NCI-H524 treated with DMSO at 0.1 percent for 48 hours (cell line): ENCODE measurements at regions not wholly inside any gene's neighbourhood (a gene's known extent, or its start where the extent isn't known, plus 50 kb on each side); places are given as distances from the start of the nearest gene placed in this dataset.
"Not testable (repeated sequence)": the region's sequence is repeated elsewhere in the genome, so short reads cannot be mapped to it uniquely, and the experiment has no call there.

Source experiments
- DNase-seq: peaks from one replicate; lab custom pipeline; 2025; lab: John Stamatoyannopoulos, UW

DNA sequence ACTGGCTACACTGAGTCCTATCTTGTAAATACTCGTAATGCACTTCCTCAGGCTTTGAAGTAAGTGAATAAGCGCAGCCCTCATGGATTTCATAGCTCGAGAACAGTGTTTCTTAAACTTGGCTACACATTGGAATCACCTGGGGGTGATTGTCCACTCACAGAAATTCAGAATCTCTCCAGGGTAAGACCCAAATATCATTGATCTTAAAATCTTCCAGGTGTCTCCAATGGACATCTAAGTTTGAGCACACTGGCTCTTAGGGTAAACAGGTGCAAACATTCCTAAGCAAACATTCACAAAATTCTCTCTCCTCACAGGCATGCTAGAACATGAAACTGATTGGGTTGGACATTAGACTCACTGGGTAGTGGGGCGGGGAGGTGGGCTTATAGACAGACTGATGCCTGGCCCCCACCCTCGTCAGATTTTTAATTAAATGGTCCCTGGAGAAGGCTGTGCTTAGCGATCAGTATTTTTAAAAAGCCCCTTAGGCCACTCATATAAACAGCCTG is 279.7 kb upstream of the TBL1XR1 start:
- DNase-seq = no peak

DNA sequence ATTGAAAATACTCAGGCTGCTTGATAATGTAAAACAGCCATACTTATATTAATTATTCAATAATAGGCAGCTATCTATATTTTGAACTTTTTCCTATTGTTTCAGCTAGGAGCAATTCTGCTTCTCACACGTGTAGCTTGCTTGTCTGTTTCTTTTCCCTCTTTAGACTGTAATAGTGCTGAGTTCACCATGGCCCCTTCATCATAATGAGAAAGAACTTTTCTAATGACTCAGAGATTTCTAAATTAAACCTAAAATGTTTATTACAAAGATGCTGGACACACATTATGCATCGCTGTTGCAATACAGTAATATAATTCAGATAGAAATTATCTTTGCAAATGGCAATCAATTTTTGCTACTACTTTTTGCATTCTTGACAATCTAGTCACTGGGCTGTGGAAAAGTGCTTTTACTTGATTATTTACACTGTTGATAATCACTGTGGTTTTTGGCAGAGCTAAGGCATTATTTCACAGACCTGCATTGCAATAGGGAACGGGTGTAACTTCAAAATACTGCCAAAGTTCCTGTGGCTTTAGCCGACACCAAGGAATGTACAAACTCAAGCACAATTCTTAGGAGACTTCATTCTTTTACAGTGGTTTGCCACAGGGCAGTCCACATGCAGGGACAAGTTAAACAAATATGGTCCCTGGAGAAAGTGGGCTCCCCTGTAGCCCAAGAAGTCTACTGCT is 281.0 kb upstream of the TBL1XR1 start:
- no peak for DNase-seq

DNA sequence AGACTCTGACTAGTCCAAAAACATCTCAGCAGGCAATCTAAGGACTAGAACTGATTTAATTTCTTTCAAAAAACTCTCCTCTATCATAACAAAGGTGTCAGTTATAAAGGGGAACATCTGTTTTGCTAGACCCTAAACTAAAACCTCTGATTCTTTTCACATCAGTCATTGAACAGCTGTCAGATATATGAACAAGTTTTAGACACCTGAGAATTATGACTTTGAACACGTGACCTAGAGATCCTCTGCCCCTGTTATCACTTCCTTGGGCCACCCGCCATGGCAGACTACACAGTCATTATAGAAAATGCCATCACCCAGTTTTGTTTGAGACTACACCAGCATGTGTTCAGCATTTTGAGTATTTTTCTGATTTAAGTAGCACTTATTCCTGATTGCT is 282.3 kb upstream of the TBL1XR1 start:
- no peak for DNase-seq

DNA sequence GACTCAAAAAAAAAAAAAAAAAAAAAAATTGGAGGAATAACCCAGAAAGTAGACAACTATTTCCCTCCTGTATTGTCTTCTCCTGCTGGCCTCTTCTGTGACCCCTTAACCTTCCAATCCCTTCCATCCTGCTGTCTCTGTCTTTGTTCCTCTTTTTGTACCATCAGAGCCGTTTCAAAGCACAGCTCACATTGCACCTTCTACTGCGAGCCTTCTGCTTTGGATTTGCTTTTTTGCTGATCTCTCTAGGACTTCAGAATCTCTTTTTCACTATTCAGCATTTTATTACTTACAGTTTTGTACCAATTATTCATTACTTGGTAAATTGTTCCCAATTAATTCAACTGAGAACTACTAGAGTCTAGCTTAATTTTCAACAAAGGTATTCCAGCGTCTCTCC is 284.0 kb upstream of the TBL1XR1 start:
- DNase-seq = no peak

DNA sequence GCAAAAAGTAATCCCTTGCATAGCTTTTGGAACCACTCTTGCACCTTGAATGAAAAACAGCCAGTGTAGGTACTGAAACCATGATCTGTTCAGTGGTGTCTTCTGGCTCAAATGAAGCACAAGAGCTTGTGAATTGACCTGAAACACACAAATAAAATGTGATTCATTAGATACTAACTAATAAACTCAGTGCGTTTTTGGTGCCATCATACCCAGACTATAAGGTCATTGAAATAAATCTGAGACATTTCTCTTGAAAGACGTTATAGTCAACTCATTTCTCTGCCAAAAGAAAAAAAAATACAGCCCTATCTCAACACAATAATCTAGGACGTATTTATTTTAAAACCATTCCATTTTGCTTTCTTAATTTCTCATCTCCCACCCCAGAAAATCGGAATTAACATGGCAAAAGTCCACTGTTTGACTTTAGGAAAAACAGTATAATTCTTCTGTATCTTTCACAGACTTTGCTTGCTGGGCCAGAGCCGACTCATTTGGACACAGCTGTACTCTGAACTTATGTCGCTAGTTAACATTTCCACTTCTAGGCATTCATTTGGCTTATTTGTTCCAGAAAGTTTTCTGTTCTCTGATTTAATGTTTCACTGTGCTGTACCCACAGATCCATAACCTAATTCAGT is 284.9 kb upstream of the TBL1XR1 start:
- DNase-seq = no peak

DNA sequence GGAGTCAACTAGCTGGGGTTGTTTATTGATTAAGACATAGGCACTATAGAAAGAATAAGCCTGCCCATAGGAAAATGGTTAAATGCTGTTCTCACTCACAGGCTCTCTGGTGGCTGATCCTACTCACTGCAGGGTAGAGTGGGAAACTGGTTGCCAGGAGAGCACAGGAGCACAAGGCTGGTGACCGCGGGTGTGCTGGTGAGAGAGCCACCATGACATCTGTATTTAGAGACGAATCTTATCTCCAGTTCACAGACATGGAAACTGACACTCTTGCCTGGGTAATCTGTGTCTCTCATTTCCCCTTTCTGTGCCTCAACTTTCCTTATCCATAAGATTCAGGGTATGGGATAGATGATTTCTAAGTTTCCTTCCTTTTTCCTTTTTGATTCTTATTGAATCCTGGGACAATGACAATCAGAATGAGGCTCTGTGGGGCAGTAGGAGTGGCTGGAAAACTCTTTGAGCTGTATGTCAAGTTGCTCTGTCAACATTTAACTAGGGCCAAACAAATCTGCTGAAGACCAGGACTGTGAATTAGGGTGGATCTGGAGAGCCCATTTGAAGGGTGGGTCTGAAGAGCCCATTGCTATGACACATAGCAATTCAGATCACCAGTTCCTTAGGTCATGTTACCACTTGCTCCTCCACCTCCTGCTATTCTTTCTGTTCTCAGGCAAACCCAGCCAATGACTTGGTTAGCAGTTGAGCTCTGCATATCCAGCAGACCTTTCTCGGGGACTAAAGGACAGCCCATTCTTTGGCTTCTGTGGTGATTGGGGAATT is 286.1 kb upstream of the TBL1XR1 start:
- no peak for DNase-seq

DNA sequence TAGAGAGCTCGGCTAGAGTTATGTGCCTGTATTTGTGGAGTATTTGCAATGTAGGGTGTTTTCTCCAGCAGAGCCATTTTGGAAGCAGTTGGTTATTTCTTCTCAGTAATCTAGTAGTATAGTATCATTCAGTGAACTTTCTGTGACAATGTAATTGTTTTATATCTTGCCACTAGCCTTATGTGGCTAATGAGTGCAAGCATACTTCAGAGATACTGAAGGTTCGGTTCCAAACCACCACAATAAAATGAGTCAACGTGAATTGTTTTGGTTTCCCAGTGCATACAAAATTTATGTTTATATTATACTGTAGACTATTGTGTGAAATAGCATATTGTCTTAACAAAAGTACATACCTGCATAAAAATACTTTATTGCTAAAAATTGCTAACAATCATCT is 286.9 kb upstream of the TBL1XR1 start:
- DNase-seq = no peak

DNA sequence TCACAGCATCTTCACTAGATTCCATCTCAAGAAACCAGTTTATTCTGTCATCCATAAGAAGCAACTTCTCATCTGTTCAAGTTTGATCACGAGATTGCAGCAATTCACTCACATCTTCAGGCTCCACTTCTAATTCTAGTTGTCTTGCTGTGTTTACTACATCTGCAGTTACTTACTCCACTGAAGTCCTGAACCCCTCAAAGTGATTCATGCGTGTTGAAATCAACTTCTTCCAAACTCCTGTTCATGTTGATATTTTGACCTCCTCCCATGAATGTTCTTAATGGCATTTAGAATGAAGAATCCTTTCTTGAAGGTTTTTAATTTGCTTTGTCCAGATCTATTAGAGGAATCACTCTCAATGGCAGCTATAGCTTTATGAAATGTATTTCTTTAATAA is 287.6 kb upstream of the TBL1XR1 start:
- no peak for DNase-seq

DNA sequence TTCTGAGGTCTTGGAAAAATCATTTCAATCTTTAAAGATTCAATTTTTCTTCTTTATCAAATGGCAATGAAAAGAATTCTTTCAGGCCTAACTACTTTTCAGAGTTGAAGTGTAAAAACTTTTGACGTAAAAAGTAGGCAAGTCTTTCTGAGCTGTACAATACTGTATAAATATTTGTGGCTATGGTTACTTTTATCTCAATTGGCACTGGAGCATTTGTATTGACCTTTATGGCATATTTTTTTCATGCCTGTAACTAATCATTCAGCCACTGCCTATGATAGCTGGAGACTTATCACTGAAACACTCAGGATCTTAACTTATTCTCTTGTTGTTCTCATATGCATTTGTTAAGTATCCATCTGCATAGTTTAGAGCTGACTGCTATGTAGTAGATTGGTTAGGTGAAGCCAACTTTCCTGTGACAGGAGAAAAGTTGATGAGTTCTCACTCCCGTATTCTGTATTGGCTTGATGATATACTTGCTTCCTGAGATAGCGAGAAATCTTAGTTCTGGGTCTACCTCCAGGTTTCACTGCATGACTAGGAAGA is 290.4 kb upstream of the TBL1XR1 start:
- DNase-seq = no peak

DNA sequence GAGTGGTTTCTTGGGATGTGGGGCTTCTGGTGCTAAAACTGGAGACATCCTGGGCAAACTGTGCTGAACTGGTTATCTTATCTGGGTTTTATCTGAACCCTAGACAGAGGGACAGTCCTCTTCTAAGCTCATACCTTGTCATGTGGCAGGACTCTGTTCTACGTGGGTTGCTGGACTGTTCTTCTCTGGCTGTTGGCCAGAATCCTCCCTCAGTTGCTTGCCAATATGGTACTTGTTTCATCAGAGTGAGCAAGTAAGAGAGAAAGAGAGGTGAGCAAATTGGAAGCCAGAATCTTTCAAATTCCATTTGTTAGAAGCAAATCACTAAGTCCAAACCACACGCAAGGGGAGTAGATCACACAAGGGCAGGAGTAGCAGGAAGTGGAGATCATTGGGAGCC is 291.5 kb upstream of the TBL1XR1 start:
- DNase-seq = no peak

DNA sequence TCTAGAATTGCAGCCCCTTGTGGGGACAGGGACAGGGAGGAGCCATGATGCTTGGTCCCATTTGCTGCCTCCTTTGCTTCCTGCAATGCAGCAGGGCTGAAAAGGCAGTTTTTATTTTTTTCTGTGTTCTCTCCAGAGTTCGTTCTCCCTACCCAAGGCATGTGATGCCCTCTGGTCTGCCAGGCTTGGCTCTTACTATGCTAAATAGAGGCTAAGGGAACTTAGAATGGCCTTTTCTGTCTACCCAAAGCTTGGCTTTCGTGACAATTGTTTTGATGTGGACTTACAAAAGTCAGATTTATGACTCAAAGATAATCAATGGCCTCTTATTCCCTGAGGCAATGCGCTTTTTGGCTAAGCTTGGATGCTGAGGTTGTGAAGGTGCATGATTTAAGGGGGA is 293.3 kb upstream of the TBL1XR1 start:
- no peak for DNase-seq

DNA sequence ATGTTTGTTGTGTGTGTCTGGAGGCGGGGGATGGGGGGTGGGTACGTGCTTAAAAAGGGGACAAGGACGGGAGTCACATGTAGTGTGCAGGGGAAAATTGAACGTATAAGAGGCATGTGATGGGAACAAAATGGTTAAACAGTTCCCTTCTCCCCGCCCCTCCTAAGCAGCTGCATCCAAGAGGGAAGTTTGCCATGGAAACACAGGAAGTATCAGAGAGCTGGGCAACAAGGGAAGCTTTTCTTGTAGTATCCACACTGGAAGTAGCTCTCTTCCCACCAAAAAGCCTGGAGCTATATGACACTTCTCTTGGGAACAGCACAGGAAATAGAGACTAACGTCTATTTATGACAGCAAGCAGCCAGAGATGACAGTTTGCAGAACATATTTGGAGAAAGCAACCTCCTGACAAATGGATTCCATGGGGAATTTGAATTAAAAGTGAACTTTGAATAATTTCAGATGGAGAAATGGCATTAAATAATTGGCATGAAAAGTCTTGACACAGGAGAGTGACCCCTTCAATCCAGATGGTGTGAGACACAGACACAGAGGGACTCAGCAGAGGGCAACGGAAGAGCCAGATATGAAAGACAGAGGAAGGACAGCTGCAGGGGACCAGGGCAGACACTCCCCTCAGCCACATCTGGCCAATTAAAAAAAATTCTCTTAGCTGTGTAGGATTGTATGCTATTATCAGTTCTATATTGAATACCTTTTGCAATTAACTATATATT is 294.2 kb upstream of the TBL1XR1 start:
- no peak for DNase-seq

DNA sequence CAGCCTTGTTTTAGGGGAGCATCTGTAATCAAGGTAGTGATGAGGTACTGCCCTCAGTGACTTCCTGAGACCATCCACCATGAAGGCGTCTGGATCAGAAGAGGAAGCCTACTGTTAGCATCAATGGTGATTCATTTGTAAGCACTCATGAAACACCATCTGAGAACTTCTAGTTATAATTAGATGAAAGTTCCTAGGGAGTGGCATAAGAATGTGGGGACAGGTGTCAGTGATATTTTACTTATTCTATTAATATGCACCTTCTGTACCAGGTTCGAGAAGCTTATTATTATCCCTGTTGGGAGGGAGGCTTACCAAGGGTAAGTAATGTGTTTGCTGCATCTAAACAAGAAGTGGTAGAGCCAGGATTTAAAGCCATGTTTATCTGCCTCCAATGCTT is 295.8 kb upstream of the TBL1XR1 start:
- DNase-seq = no peak

DNA sequence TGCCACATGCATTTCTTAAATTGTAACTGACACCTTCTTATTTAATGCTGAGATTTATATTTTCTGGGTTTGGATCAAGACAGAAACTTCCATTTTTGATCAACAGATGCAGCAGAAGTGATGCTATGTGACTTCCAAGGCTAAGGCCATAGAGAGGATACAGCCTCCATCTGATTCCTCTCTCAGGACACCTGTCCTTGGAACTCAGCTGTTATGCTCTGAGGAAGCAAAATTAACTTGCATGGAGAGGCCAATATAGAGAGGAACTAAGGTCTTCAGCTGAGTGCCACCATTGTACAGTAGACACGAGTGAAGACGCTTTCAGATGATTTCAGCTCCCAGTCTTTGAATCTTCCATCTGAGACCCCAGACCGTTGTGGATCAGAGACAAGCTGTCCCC is 296.9 kb upstream of the TBL1XR1 start:
- DNase-seq = no peak

DNA sequence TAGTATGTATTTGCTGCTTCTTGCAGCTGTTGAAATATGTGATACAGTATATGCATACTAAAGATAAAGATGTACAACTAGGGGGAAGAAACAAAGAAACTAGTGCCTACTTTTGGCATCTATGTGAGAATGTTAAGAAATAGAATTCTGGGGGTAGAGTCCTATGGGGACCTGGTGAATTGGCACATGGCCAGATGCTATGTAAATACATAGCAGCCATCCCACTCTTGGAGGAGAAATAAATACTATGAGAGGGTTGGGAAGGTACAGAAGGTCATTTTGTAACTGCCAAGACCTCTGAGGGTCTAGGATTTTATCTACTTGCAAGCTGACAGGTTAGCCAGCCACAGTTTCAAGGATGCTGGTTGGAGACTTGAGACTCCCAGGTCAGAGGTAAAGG is 298.3 kb upstream of the TBL1XR1 start:
- DNase-seq = no peak

DNA sequence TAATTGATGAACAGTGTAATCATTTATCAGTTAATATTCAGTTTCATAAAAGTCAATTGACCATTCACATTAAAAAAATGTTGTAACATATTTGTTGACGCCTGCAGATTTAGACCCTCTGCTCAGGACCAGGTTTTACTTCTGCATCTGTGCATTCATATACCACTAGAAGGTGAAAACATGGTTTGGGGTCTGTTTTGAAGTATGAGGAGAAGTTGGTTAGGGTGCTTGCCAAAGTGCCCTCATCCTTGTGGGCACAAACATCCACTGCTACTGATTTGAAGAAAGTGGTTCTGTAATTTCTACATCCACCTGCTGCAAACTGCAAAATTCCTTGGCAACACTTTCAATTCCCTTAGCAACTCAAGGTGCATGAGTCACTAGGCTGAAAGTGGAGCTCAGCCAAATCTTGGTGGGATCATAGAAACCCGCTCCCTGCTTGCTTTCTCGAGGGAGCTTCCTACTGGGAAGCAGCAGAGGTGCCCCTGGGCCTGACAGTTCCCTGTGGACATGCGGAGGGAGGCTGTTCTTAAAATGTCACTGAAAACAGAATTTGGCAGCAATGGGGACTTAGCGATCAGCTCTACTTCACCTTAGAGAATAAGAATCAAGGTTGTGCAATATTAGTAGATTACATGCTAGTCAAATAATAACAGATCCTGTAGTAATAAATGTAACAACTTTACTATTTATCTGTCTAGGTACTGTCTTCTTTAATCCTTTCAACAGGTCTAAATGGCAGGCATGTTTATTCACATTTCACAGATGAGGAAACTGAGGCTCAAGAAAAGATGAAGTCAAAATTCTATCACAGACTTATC is 301.0 kb upstream of the TBL1XR1 start:
- no peak for DNase-seq

DNA sequence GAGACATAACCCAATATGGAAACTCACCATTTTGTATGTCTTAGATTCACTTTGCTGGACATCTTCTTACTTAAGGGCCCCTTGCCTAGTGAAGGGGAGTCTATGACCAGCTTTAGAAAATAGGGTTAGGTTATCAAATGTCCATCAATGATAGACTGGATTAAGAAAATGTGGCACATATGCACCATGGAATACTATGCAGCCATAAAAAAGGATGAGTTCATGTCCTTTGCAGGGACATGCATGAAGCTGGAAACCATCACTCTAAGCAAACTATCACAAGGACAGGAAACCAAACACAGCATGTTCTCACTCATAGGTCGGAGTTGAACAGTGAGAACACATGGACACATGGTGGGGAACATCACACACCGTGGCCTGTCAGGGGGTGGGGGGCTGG is 301.8 kb upstream of the TBL1XR1 start:
- DNase-seq = not testable (repeated sequence)

DNA sequence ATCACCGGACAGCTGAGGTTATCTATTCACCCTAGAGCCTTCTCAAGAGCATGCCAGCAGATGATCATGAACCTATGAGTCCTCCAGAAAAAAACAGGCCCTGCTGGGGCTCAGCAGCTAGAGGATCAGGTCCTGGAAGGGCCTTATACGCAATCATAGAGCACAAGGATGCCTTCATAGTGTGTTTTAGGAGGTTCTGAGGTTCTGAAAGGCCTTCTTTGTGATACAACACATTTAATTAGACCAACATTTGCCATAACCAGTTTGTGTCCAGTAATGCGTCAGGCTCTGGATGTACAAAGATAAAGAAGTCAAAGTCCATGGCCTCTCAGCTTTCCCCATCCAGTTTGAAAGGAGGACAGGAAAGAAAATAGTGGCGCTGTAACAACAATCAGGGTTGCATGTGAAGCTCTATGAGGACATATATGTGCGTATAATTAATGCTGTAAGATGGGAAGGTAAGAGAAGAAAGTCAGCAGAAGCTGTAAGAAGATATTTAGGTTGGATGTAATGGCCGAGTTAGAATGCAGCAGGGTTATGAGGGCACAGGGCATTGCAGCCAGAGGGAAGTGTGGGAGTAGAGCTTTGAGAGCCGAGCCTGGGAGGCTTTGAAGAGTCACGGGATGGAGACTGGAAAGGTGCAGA is 302.6 kb upstream of the TBL1XR1 start:
- no peak for DNase-seq

DNA sequence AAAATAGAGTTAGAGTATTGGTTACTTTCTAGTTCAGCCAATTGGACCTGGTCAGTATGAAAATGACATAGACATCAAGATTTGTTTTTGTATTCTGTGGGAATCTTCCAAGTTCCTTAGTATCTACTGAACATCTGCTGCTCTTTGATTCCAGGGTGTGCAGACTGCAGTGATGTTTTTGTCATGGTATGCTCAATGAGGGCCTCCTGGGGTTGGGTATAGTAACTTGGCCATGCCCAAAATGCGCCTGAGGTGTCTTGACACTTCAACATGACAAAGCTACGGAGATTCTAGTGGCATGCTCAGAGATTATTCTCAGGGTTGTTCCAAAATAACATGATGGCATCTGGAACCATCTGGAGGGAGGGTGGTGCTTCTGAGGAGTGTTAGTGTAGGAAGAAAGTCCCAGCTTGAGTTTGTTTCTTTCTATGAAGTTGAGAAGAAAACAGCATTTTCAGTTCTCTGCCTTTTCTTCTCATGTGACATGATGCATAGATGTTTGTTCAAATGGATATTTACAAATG is 313.5 kb upstream of the TBL1XR1 start:
- no peak for DNase-seq
